ENCODE measurements at regions not wholly inside any gene's neighbourhood (a gene's known extent, or its start where the extent isn't known, plus 50 kb on each side); places are given as distances from the start of the nearest gene placed in this dataset.
"Not testable (repeated sequence)": the region's sequence is repeated elsewhere in the genome, so short reads cannot be mapped to it uniquely, and the experiment has no call there.

- in situ Hi-C loops (cut with HindIII; ENCODE audit: low sequenced_read_pairs) = no loop called here
- DNase-seq (ENCODE audit: low spot score) = no peak
Observed at GRCh38 chr4:74543231-74543781, 98.4 kb downstream of the AREG start.

GRCh38 chr4:74543983-74544382 lies 99.0 kb downstream of the AREG start:
- in situ Hi-C loops (cut with HindIII; ENCODE audit: low sequenced_read_pairs) = no loop called here
- DNase-seq (ENCODE audit: low spot score) = no peak

- no peak for DNase-seq (ENCODE audit: low spot score)
- in situ Hi-C loops (cut with HindIII; ENCODE audit: low sequenced_read_pairs) = no loop called here
Observed at GRCh38 chr4:74544655-74545361, 99.9 kb downstream of the AREG start.

- no peak for DNase-seq (ENCODE audit: low spot score)
- in situ Hi-C loops (cut with HindIII; ENCODE audit: low sequenced_read_pairs) = no loop called here
Observed at GRCh38 chr4:74545448-74545847, 100.5 kb downstream of the AREG start.

GRCh38 chr4:74546057-74546456 lies 101.1 kb downstream of the AREG start:
- in situ Hi-C loops (cut with HindIII; ENCODE audit: low sequenced_read_pairs) = no loop called here
- no peak for DNase-seq (ENCODE audit: low spot score)

- DNase-seq (ENCODE audit: low spot score) = no peak
- in situ Hi-C loops (cut with HindIII; ENCODE audit: low sequenced_read_pairs) = no loop called here
Observed at GRCh38 chr4:74547042-74547441, 102.1 kb downstream of the AREG start.

- in situ Hi-C loops (cut with HindIII; ENCODE audit: low sequenced_read_pairs) = no loop called here
- no peak for DNase-seq (ENCODE audit: low spot score)
Observed at GRCh38 chr4:74548561-74548960, 103.6 kb downstream of the AREG start.

- in situ Hi-C loops (cut with HindIII; ENCODE audit: low sequenced_read_pairs) = no loop called here
- DNase-seq (ENCODE audit: low spot score) = no peak
Observed at GRCh38 chr4:74549936-74550335, 105.0 kb downstream of the AREG start.

GRCh38 chr4:74555231-74555630 lies 110.3 kb downstream of the AREG start:
- no peak for DNase-seq (ENCODE audit: low spot score)
- in situ Hi-C loops (cut with HindIII; ENCODE audit: low sequenced_read_pairs) = no loop called here

- in situ Hi-C loops (cut with HindIII; ENCODE audit: low sequenced_read_pairs) = no loop called here
- DNase-seq (ENCODE audit: low spot score) = no peak
Observed at GRCh38 chr4:74555843-74556242, 110.9 kb downstream of the AREG start.

GRCh38 chr4:74559853-74560252 lies 114.9 kb downstream of the AREG start:
- DNase-seq (ENCODE audit: low spot score) = no peak
- in situ Hi-C loops (cut with HindIII; ENCODE audit: low sequenced_read_pairs) = no loop called here

GRCh38 chr4:74567981-74568380 lies 123.0 kb downstream of the AREG start:
- DNase-seq (ENCODE audit: low spot score) = no peak
- in situ Hi-C loops (cut with HindIII; ENCODE audit: low sequenced_read_pairs) = no loop called here

GRCh38 chr4:74570095-74570494 lies 125.2 kb downstream of the AREG start:
- no peak for DNase-seq (ENCODE audit: low spot score)
- in situ Hi-C loops (cut with HindIII; ENCODE audit: low sequenced_read_pairs) = no loop called here

GRCh38 chr4:74578329-74578728 lies 133.4 kb downstream of the AREG start:
- in situ Hi-C loops (cut with HindIII; ENCODE audit: low sequenced_read_pairs) = no loop called here
- DNase-seq (ENCODE audit: low spot score) = no peak

GRCh38 chr4:74578865-74579264 lies 133.9 kb downstream of the AREG start:
- in situ Hi-C loops (cut with HindIII; ENCODE audit: low sequenced_read_pairs) = not testable (repeated sequence)

GRCh38 chr4:74583089-74583700 lies 138.3 kb downstream of the AREG start:
- DNase-seq (ENCODE audit: low spot score) = no peak
- in situ Hi-C loops (cut with HindIII; ENCODE audit: low sequenced_read_pairs) = no loop called here

More at GRCh38 chr4:74578865-74579264, 133.9 kb downstream of the AREG start:
- DNase-seq (ENCODE audit: low spot score) = not testable (repeated sequence)

- DNase-seq (ENCODE audit: low spot score) = no peak
- in situ Hi-C loops (cut with HindIII; ENCODE audit: low sequenced_read_pairs) = no loop called here
Observed at GRCh38 chr4:74583757-74584156, 138.8 kb downstream of the AREG start.

- DNase-seq (ENCODE audit: low spot score) = no peak
- in situ Hi-C loops (cut with HindIII; ENCODE audit: low sequenced_read_pairs) = no loop called here
Observed at GRCh38 chr4:74588350-74588749, 143.4 kb downstream of the AREG start.

- in situ Hi-C loops (cut with HindIII; ENCODE audit: low sequenced_read_pairs) = no loop called here
- no peak for DNase-seq (ENCODE audit: low spot score)
Observed at GRCh38 chr4:74590476-74590875, 145.5 kb downstream of the AREG start.

- in situ Hi-C loops (cut with HindIII; ENCODE audit: low sequenced_read_pairs) = no loop called here
- DNase-seq (ENCODE audit: low spot score) = no peak
Observed at GRCh38 chr4:74598611-74599325, 153.8 kb downstream of the AREG start.
